WTC11 (cell line): ENCODE measurements at regions not wholly inside any gene's neighbourhood (a gene's known extent, or its start where the extent isn't known, plus 50 kb on each side); places are given as distances from the start of the nearest gene placed in this dataset.
"Not testable (repeated sequence)": the region's sequence is repeated elsewhere in the genome, so short reads cannot be mapped to it uniquely, and the experiment has no call there.

Experiments
- ATF1 ChIP-seq: sonication (generic); formaldehyde crosslinking; IDR thresholded peaks from 2 replicates; pipeline ENCODE4 v1.8.1; 2023; ENCODE audit warnings: mild to moderate bottlenecking, moderate library complexity, missing genetic modification reagents
- CTCF ChIP-seq: fragments of 200-600 bp; IDR thresholded peaks from 2 replicates; pipeline ENCODE4 v1.8.0; 2022; ENCODE audit warnings: antibody characterized with exemption
- GABPB1 ChIP-seq: sonication (generic); formaldehyde crosslinking; IDR thresholded peaks from 2 replicates; pipeline ENCODE4 v1.8.1; 2023; ENCODE audit warnings: mild to moderate bottlenecking, missing genetic modification reagents
- MLX ChIP-seq: sonication (generic); formaldehyde crosslinking; IDR thresholded peaks from 2 replicates; pipeline ENCODE4 v1.8.1; 2023; ENCODE audit warnings: mild to moderate bottlenecking, missing genetic modification reagents, moderate library complexity
- NR3C1 ChIP-seq: sonication (generic); formaldehyde crosslinking; conservative IDR thresholded peaks from 2 replicates; pipeline ENCODE4 v1.8.1; 2023; ENCODE audit warnings: low read depth, mild to moderate bottlenecking, missing genetic modification reagents
- ZNF219 ChIP-seq: sonication (generic); formaldehyde crosslinking; IDR thresholded peaks from 2 replicates; pipeline ENCODE4 v1.8.0; 2023; ENCODE audit warnings: missing genetic modification reagents, mild to moderate bottlenecking, borderline replicate concordance
- ZSCAN18 ChIP-seq: fragments of 250-450 bp; sonication (Bioruptor Pico); IDR thresholded peaks from 2 replicates; pipeline ENCODE4 v2.1.2; 2022; ENCODE audit warnings: mild to moderate bottlenecking, moderate library complexity

- not testable (repeated sequence) for TF ChIP-seq MLX (CRISPR knock-in tag); GABPB1 (CRISPR knock-in tag); ZNF219 (CRISPR knock-in tag); ATF1 (CRISPR knock-in tag); CTCF; ZSCAN18 (CRISPR knock-in tag); NR3C1 (CRISPR knock-in tag)
These were observed 257.6 kb downstream of the BCL2L11 start for GRCh38 chr2:111378348-111378747.
